ENCODE measurements at regions not wholly inside any gene's neighbourhood (a gene's known extent, or its start where the extent isn't known, plus 50 kb on each side); places are given as distances from the start of the nearest gene placed in this dataset.

DNA sequence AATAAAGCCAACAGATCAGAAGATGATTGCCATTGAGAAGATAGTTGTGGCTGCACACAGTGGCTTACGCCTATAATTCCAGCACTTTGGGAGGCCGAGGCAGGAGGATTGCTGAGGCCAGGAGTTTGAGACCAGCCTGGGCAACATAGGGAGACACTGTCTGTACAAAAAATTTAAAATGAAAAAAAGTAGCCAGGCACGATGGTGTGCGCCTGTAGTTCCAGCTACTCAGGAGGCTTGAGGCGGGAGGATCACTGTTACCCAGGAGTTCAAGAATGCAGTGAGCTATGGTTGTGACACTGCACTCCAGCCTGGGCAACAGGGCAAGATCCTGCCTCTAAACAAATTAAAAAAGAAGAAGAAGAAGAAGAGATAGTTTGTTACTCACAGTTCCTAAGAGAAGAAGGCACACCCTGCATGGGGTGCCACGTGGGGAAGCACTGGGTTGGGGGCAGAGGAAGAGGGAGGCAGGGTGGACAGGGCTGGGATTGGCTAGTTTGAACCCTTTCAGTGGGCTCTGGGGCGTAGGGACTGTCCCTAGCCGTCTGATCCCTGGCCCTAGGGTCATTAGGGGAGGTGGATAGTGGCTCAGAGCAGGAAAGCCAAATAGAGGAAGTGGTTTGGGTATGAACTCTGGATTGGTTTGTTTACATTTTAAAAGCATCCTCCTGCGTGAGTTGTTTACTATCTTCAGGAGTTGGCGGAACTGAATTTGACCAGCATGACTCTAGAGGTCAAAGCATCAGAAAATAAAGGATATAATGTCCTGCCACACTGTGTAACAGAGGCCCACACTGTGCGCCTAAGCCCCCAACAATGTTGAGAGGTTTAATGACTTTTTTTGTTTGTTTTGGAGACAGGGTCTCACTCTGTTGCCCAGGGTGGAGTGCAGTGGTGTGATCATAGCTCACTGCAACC is 60.5 kb upstream of the MEDAG start:
- DNase-seq, result no peak

DNA sequence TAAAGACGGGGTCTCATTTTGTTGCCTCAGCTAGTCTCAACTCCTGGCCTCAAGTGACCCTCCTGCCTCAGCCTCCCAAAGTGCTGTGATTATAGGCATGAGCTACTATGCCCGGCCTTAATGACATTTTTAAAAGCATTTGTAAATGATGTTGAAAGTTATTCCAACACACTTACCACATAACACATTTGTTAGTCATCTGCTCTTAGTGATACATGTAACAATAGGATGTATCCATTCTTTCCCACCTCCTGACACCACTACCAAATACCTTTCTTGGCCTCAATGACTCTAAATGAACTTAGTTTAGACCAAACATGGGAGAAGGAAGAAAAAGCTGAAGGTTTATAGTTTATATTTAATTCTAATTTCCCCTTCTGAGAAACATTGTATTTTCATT is 59.8 kb upstream of the MEDAG start:
- no peak for DNase-seq

DNA sequence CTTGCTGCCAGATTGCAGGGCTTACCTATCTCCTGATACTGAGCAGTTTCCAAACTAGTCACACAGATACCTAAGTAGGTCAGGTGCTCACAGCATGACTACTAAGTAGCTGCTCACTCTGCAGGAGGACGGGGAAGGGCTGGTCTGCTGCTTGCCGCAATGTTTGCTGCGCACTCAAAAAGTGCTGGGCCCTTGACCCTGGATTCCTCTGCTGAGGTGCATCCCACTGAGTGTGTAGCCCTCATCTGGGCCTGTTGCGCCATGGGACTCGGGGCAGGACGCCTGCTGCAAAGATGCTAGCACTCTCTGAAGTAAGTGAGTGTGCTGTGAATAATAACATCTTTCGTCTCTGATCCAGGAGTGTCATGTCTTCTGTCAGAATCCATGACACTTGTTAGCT is 59.2 kb upstream of the MEDAG start:
- no peak for DNase-seq

DNA sequence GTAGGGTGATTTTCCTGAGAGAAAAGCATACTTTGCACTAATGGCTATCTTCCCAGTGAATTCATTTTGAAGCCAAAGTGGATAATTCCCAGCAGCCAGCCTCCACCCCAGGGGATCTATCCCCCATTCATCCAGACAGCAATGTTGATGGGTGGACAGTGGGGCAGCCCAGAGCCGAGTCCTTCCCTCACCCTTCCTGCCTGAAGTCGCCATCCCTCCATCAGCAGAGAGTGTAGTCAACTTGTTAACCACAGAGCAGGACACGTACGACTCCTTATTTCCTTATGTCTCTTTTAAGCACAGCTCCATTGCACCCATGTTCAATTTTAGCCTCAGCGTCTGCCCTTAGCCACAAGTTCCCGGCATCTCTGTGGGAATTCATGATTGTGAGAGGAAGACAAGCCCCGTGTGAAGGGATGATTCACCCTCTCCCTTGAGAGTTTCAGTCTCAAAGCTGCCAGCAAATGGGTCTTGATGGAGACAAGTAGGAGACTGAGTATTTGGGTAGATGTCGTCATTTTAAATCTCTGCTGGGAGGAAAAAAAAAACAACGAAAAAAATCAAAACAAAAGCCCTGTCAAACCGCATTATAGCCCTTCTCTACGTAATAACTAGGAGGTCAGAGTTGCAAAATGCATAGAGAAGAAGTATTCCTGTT is 58.3 kb upstream of the MEDAG start:
- DNase-seq, result no peak

DNA sequence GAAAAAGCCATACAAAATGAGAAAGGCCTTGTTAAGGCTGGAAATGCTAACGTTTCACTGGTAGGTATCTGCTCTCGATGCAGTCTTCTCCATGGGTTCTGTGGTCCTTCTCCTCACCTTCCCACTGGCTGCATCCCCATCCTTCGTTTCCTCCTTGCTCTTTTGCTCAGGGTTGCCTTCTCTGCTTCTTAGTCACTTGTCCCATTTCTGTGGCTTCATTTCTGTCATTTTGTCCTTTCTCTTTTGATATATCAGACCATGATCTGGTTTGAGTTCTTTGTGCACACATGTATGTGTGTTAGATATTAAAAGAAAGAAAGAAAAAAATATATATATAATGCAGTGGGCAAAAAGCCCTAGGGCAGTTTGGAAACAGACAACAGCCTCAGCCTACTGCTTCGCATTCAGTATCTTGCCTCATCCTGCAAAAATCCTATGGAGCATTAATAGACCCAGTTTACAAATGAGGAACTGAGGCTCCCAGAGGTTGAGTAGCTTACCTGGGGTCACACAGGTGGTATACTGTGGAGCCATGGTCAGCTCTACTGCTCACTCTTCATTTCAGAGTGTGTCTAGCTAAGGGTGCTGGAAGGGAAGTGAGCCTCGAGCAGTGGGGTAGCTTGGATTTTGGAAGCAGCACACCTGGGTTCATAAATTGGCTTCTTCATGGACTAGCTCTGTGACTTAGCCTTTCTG is 57.6 kb upstream of the MEDAG start:
- DNase-seq, result no peak

DNA sequence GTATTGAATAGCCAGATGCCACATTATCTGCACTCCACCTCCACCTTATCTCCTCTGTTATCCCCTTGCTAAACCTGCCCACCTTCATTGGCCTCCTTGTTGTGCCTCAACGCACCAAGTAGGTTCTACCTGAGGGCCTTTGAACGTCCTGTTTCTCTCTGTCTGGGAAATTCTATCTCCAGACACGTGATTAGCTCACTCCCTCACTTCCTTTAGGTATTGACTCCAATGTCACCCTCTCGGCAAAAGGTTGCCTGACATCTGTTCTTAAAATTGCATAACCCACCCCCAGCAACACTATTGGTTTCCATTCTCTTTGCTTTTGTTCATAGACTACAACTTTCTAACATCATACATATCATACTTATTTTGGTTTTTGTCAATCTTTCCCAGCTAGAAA is 56.5 kb upstream of the MEDAG start:
- DNase-seq, result no peak

DNA sequence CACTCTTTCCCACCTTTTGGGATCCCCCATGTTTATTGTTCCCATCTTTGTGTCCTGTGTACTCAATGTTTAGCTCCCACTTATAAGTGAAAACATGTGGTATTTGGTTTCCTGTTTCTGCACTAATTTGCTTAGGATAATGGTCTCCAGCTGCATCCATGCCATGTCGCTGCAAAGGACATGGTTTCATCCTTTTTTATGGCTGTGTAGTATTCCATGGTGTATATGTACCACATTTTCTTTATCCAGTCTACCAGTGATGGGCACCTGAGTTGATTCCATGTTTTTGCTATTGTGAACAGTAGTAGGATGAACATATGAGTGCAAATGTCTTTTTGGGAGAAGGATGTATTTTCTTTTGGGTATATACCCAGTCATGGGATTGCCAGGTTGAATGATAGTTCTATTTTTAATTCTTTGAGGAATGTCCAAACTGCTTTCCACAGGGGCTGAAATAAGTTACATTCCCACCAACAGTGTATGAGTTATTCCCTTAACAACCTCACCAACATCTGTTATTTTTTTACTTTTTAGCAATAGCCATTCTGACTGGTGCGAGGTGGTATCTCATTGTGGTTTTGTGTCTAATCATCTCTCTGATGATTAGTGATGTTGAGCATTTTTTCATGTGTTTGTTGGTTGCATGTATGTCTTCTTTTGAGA is 55.7 kb upstream of the MEDAG start:
- DNase-seq, result no peak

DNA sequence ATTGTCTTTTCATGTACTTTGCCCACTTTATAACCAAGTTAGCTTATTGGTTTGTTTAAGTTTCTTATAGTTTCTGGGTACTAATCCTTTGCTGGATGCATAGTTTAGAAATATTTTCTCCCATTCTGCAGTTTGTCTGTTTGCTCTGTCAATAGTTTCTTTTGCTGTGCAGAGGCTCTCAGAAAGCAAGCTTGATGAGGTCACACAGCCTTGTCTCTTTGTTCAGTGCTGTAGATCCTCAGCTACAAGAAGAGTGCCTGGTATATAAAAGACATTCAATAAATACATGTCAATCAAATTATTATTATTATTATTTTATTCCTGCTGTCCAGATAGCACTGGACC is 55.2 kb upstream of the MEDAG start:
- no peak for DNase-seq

DNA sequence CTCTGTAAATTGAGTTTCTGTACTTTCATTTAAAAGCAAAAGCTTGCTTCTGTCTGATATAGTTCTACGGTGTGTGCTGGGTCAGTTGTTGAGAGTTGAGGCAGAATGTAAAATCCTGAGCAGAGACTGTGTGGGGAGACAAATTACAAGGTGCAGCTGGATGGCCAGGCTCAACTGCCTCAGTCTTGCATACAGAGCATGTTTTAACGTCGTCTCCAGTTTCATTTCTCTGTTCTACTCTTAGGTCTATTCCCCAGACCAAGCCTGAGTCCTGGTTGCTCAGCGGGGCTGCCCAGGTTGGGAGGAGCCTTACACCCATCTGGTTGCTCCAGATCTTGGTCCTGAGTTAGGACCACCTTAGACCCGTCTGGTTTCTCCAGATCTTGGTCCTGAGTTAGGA is 54.4 kb upstream of the MEDAG start:
- DNase-seq, result no peak

DNA sequence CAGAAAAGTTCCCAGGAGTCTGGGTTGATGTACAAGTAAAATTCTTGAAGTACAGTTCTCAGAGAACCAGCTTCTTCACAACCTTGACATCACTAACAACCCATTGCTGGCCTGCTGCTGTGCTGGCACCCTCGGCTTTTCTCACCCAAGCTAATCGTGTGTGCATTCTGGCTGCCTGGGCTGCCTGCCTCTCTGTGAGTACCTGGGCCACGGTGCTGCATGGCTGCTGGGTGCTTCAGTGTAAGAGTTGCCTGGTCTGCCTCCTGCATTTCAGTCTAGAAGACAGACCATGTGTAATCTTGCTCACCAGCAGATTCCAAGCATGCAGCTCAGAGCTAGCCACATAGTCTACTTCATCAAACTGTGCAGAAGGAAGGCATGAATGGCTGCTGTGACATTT is 50.5 kb upstream of the MEDAG start:
- DNase-seq, result no peak

DNA sequence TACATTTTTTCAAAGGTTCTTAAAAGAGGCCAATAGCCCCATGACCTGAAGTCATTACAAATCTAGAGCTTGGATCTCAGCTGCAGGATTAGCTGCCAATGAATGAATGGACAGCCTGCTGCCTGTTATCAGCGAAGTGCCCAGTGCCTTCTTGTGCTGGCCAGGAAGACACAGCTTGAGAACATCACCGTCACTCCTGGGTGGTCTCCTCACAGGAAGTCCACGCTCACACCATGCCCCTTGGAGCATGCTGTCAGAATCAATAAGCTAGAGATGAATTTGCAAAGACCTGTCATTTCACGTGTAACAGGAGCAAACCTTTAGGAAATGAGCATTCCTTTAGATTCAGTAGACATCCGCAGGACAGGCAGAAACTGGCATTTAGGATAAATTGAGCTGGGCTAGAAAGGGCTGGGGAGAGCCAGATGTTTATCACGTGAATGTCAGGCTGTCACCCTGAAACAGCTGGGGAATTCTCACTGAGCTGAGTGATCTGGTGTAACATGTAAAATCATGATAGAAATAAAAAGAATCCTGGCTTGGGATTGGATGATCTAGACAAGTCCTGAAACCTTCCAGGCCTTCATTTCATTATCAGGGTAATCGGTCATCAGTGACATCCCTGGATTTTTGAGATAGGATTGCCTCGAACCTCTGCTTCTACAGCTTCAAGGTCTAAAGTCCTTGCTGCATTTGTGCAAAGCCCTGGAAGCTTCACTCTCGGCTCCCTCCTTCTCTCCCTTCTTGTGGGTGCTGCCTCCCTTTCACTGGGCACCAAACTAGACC is 49.9 kb upstream of the MEDAG start:
- no peak for DNase-seq
